ENCODE measurements at regions not wholly inside any gene's neighbourhood (a gene's known extent, or its start where the extent isn't known, plus 50 kb on each side); places are given as distances from the start of the nearest gene placed in this dataset.

DNA sequence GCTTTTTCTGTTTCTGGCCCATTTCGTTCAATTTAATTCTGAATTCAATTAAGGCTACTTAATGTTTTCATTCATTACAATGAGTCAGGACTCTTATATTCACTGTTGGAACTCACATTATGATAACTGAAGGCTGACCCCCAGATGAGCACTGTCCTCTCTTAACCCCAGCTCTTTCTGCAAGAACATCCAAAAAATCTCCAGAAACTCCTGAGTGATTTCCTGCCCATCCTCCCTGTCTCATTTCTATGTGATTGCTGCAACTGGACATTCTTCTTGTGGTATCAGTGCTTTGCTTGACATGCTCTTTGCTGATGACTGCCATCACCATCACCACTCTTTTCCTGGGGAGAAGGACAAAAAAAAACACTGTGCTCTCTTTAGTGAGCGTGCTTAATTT, 240.3 kb downstream of the SPRY2 start:
- no peak overlapping the region for H2BK120ac ChIP-seq (ENCODE audit: low read depth, low read length, poor library complexity, severe bottlenecking)
- H3K4me1 ChIP-seq (ENCODE audit: insufficient read depth, low read length) = no peaks in the 10 kb centered on the region; the same call in 1 of the 2 replicates
- no peaks in the 10 kb centered on the region for H3K27me3 ChIP-seq (ENCODE audit: insufficient read depth, low read length)
- H3K27ac ChIP-seq (ENCODE audit: insufficient read length, low read depth, low read length) = no peak overlapping the region
- no peak overlapping the region for H3K18ac ChIP-seq (ENCODE audit: insufficient read length, low read depth, low read length)
- H2BK15ac ChIP-seq (ENCODE audit: low read depth, low read length) = no peak overlapping the region
- H4K91ac ChIP-seq (ENCODE audit: insufficient read length, low read depth, low read length) = no peak overlapping the region
- H2AFZ ChIP-seq (ENCODE audit: low read length) = no peak overlapping the region
- H3K79me2 ChIP-seq (ENCODE audit: insufficient read depth, low read length) = no peaks in the 10 kb centered on the region
- no peaks in the 10 kb centered on the region for H3K9me3 ChIP-seq (ENCODE audit: control insufficient read depth, low read depth, low read length)
- no peak overlapping the region for H2BK20ac ChIP-seq (ENCODE audit: low read depth, low read length, poor library complexity, severe bottlenecking)
- no peak overlapping the region for H3K4me2 ChIP-seq (ENCODE audit: insufficient read depth, insufficient read length, low read length)
- TF ChIP-seq, protein P1, sequence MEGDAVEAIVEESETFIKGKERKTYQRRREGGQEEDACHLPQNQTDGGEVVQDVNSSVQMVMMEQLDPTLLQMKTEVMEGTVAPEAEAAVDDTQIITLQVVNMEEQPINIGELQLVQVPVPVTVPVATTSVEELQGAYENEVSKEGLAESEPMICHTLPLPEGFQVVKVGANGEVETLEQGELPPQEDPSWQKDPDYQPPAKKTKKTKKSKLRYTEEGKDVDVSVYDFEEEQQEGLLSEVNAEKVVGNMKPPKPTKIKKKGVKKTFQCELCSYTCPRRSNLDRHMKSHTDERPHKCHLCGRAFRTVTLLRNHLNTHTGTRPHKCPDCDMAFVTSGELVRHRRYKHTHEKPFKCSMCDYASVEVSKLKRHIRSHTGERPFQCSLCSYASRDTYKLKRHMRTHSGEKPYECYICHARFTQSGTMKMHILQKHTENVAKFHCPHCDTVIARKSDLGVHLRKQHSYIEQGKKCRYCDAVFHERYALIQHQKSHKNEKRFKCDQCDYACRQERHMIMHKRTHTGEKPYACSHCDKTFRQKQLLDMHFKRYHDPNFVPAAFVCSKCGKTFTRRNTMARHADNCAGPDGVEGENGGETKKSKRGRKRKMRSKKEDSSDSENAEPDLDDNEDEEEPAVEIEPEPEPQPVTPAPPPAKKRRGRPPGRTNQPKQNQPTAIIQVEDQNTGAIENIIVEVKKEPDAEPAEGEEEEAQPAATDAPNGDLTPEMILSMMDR (conservative IDR thresholded peaks at IDR 0.05) = no peak
- Mint-ChIP-seq H3K4me1 (peaks cover 9% of the 10 kb centered on the region in 2 experiments), H3K27me3 (ENCODE audit: low read depth) (no peaks in the 10 kb centered on the region), H3K4me3 (no peak overlapping the region), H3K36me3 (ENCODE audit: insufficient read depth in 1 of 3, low read depth in 3 of 3) (no peaks in the 10 kb centered on the region), H3K9me3 (no peaks in the 10 kb centered on the region), H3K27ac (no peak overlapping the region)
- no peak overlapping the region for H3K14ac ChIP-seq (ENCODE audit: insufficient read depth, low read length)
- no peaks in the 10 kb centered on the region for H4K20me1 ChIP-seq (ENCODE audit: control insufficient read depth, insufficient read depth, insufficient read length)
- no peak overlapping the region for H3T11ph ChIP-seq (ENCODE audit: low read length)
- no peak overlapping the region for H3K23ac ChIP-seq (ENCODE audit: insufficient read length, low read depth, low read length)
- H2AK5ac ChIP-seq (ENCODE audit: insufficient read length, low read length) = no peak overlapping the region
- H3K9ac ChIP-seq (ENCODE audit: extremely low read depth, insufficient read length, low read length) = no peak overlapping the region
- WGBS (ENCODE audit: extremely low coverage, insufficient read length, low lambda C conversion rate) = no CpG with 5 or more reads among the region's 2 CpGs
- no peak overlapping the region for H2BK5ac ChIP-seq (ENCODE audit: insufficient read length, low read length)
- H3K79me1 ChIP-seq (ENCODE audit: insufficient read depth, low read depth, low read length, poor library complexity, severe bottlenecking) = no peaks in the 10 kb centered on the region
- H3K56ac ChIP-seq (ENCODE audit: insufficient read length, low read depth, low read length) = no peak overlapping the region
- no peak overlapping the region for H4K5ac ChIP-seq (ENCODE audit: insufficient read length, low read depth, low read length)
- H3K4ac ChIP-seq (ENCODE audit: low read depth, low read length) = no peak overlapping the region
- H2BK12ac ChIP-seq (ENCODE audit: insufficient read length, low read depth, low read length) = no peak overlapping the region
- H3K23me2 ChIP-seq (ENCODE audit: insufficient read length, low read depth, low read length, poor library complexity, severe bottlenecking) = no peaks in the 10 kb centered on the region
- no peak overlapping the region for H4K8ac ChIP-seq (replicated peaks; ENCODE audit: insufficient read length, low read depth, low read length)
- no peak for DNase-seq
